Kidney (tissue), 13 donors: ENCODE measurements at regions not wholly inside any gene's neighbourhood (a gene's known extent, or its start where the extent isn't known, plus 50 kb on each side); places are given as distances from the start of the nearest gene placed in this dataset.

Experiments used
- DNase-seq, 5 donors: peaks; one replicate each; pipeline ENCODE4 v3.0.0-alpha.2; 2013 to 2020
- FAIRE-seq: peaks from 2 replicates; lab custom pipeline; 2012; peaks lifted over from hg19 to GRCh38; lab: Jason Lieb, UNC
- H3K27ac ChIP-seq, 2 donors: one replicate each; pipeline ENCODE4 v1.7.0; 2013; ENCODE audit warnings: low read depth in 2 of 2, low read length in 2 of 2, inconsistent platforms in 1 of 2
- H3K27me3 ChIP-seq: one replicate; pipeline ENCODE4 v1.7.1; 2013; ENCODE audit warnings: low read length, inconsistent platforms; ENCODE audit not compliant: control insufficient read depth, insufficient read depth
- H3K36me3 ChIP-seq, 3 donors: one replicate each; pipeline versions ENCODE4 v1.7.0 to v1.7.1; 2013; ENCODE audit warnings: low read length in 3 of 3, control low read depth in 1 of 3, inconsistent platforms in 1 of 3; ENCODE audit not compliant: insufficient read depth in 3 of 3, control insufficient read depth in 2 of 3
- H3K4me1 ChIP-seq, 3 donors: one replicate each; pipeline versions ENCODE4 v1.7.0 to v1.7.1; 2013; ENCODE audit warnings: low read length in 3 of 3, inconsistent platforms in 1 of 3, low read depth in 1 of 3; ENCODE audit not compliant: control insufficient read depth in 2 of 3, insufficient read depth in 2 of 3
- H3K4me3 ChIP-seq, 3 donors: one replicate each; pipeline versions ENCODE4 v1.7.0 to v1.8.1; 2013; ENCODE audit warnings: low read length in 3 of 3, control low read depth in 1 of 3, inconsistent platforms in 1 of 3
- H3K9ac ChIP-seq, 3 donors: one replicate each; pipeline versions ENCODE4 v1.7.0 to v1.7.1; 2013; ENCODE audit warnings: low read length in 3 of 3, control low read depth in 1 of 3, inconsistent platforms in 1 of 3
- H3K9me3 ChIP-seq, 3 donors: one replicate each; pipeline versions ENCODE4 v1.7.0 to v1.7.1; 2013; ENCODE audit warnings: low read length in 3 of 3, control low read depth in 1 of 3, inconsistent platforms in 1 of 3; ENCODE audit not compliant: control insufficient read depth in 2 of 3, insufficient read depth in 1 of 3
- CTCF ChIP-seq: IDR thresholded peaks from 3 replicates; pipeline ENCODE4 v1.5.1; 2012; ENCODE audit warnings: mild to moderate bottlenecking, moderate library complexity, borderline replicate concordance; ENCODE audit not compliant: insufficient read depth; ENCODE audit errors: extremely low read depth
- intact Hi-C: fragments of 100-400 bp; cut with DNase I; formaldehyde crosslinking; loops from one replicate; pipeline ENCODE4 v1.11.1; 2022
- donor health status: control.
- donor health status: control.
- donor health status: control.
- donor health status: control.
- donor health status: control.
- donor health status: DM: yes; HTN: yes; CAD: no.
- donor health status: Normal renal cell carcinoma (clear cell type).

- intact Hi-C loops = no loop called here
- Histone ChIP-seq H3K4me3 (no peak overlapping the region), H3K9me3 (no peaks in the 10 kb centered on the region), H3K36me3 (no peaks in the 10 kb centered on the region), H3K9ac (no peak overlapping the region), H3K4me1 (no peaks in the 10 kb centered on the region), H3K27me3 (no peaks in the 10 kb centered on the region), H3K27ac (no peak overlapping the region)
- FAIRE-seq = no peak
- DNase-seq = no peak
- no peak for TF ChIP-seq CTCF
These were observed 472.9 kb upstream of the CBLB start for GRCh38 chr3:106341586-106342162.

- H3K27ac ChIP-seq = no peak overlapping the region
- H3K4me3 ChIP-seq = no peak overlapping the region
- DNase-seq (no peak), FAIRE-seq (no peak)
- no peaks in the 10 kb centered on the region for H3K27me3 ChIP-seq
- no peaks in the 10 kb centered on the region for H3K4me1 ChIP-seq
- intact Hi-C loops = no loop called here
- no peaks in the 10 kb centered on the region for H3K9me3 ChIP-seq
- no peak overlapping the region for H3K9ac ChIP-seq
- no peaks in the 10 kb centered on the region for H3K36me3 ChIP-seq
- no peak for TF ChIP-seq CTCF
These were observed 473.6 kb upstream of the CBLB start for GRCh38 chr3:106342386-106342785.

GRCh38 chr3:106343811-106344210, 475.0 kb upstream of the CBLB start:
- no peak overlapping the region for H3K27ac ChIP-seq
- H3K27me3 ChIP-seq = no peaks in the 10 kb centered on the region
- H3K9me3 ChIP-seq = no peaks in the 10 kb centered on the region
- no peaks in the 10 kb centered on the region for H3K36me3 ChIP-seq
- intact Hi-C loops = no loop called here
- no peak overlapping the region for H3K9ac ChIP-seq
- DNase-seq (no peak), FAIRE-seq (no peak)
- no peak overlapping the region for H3K4me3 ChIP-seq
- TF ChIP-seq CTCF = no peak
- H3K4me1 ChIP-seq = no peaks in the 10 kb centered on the region
